ENCODE measurements at regions not wholly inside any gene's neighbourhood (a gene's known extent, or its start where the extent isn't known, plus 50 kb on each side); places are given as distances from the start of the nearest gene placed in this dataset.

- TF ChIP-seq HDAC2 (IDR thresholded peaks at IDR 0.05; ENCODE audit: borderline replicate concordance in 1 of 2, low read depth in 2 of 2, low read length in 2 of 2): no peak
- no peak for TF ChIP-seq TAF7 (optimal IDR thresholded peaks at IDR 0.05; ENCODE audit: borderline replicate concordance, low read depth, low read length)
- no peak for TF ChIP-seq BRCA1 (IDR thresholded peaks at IDR 0.05; ENCODE audit: low read depth, low read length)
- TF ChIP-seq ATF3 (IDR thresholded peaks at IDR 0.05; ENCODE audit: insufficient read depth, low read depth, low read length): no peak
- no peak for TF ChIP-seq SIN3A (conservative IDR thresholded peaks at IDR 0.05 in 1 of 2, IDR thresholded peaks at IDR 0.05 in 1 of 2; ENCODE audit: low read depth in 1 of 2, low read length in 2 of 2)
- TF ChIP-seq CBX8 (IDR thresholded peaks at IDR 0.05; ENCODE audit: borderline replicate concordance, low read depth, low read length): no peak
- no peak for TF ChIP-seq RBBP5 (IDR thresholded peaks at IDR 0.05; ENCODE audit: borderline replicate concordance, low read depth, low read length)
- TF ChIP-seq SP4 (IDR thresholded peaks at IDR 0.05; ENCODE audit: low read length): no peak
- no peak for TF ChIP-seq YY1 (IDR thresholded peaks at IDR 0.05; ENCODE audit: low read depth, low read length)
Observed at GRCh38 chr2:120654381-120655134, 81.1 kb upstream of the GLI2 start (continued).
